ENCODE measurements at regions not wholly inside any gene's neighbourhood (a gene's known extent, or its start where the extent isn't known, plus 50 kb on each side); places are given as distances from the start of the nearest gene placed in this dataset.

- TF ChIP-seq POLR2AphosphoS5 (IDR thresholded peaks at IDR 0.05; ENCODE audit: low read depth) (no peak), ZNF331 (CRISPR knock-in tag; IDR thresholded peaks at IDR 0.05; ENCODE audit: low read depth) (no peak), NANOG (IDR thresholded peaks at IDR 0.05; ENCODE audit: borderline replicate concordance) (no peak), CREB1 (CRISPR knock-in tag; IDR thresholded peaks at IDR 0.05; ENCODE audit: low read depth) (no peak), EZH2phosphoT487 (IDR thresholded peaks at IDR 0.05; ENCODE audit: unreplicated experiment) (no peak), EZH2 (IDR thresholded peaks at IDR 0.05; ENCODE audit: low read depth, unreplicated experiment) (no peak), JUNB (IDR thresholded peaks at IDR 0.05; ENCODE audit: unreplicated experiment) (no peak), CTCF (conservative IDR thresholded peaks at IDR 0.05; ENCODE audit: low read depth in 2 of 2) (no peak), REST (IDR thresholded peaks at IDR 0.05; ENCODE audit: unreplicated experiment) (no peak), ZNF462 (CRISPR knock-in tag; IDR thresholded peaks at IDR 0.05) (no peak), ZNF114 (CRISPR knock-in tag; IDR thresholded peaks at IDR 0.05) (no peak), ETS1 (IDR thresholded peaks at IDR 0.05) (no peak), STAT1 (IDR thresholded peaks at IDR 0.05; ENCODE audit: unreplicated experiment) (no peak)
- Mint-ChIP-seq H3K27me3 (ENCODE audit: insufficient read depth, low read depth, poor library complexity) (peaks cover 2% of the 10 kb centered on the region), H3K36me3 (ENCODE audit: low read depth) (no peaks in the 10 kb centered on the region), H3K4me1 (no peaks in the 10 kb centered on the region), H3K9me3 (no peaks in the 10 kb centered on the region), H3K27ac (no peak overlapping the region), H3K4me3 (no peak overlapping the region)
- no peak for DNase-seq (ENCODE audit: low spot score)
- no peaks in the 10 kb centered on the region for H3K27me3 ChIP-seq (ENCODE audit: insufficient read depth)
- H3K9me2 ChIP-seq (ENCODE audit: insufficient read depth): no peaks in the 10 kb centered on the region
- H3K4me3 ChIP-seq: no peak overlapping the region
- no peaks in the 10 kb centered on the region for H3K4me1 ChIP-seq (ENCODE audit: insufficient read depth)
- no peaks in the 10 kb centered on the region for H3K79me2 ChIP-seq (replicated peaks; ENCODE audit: insufficient read depth)
- H3K36me3 ChIP-seq (ENCODE audit: insufficient read depth): no peaks in the 10 kb centered on the region
- no peaks in the 10 kb centered on the region for H4K20me1 ChIP-seq (replicated peaks; ENCODE audit: insufficient read depth)
- H3K27ac ChIP-seq (ENCODE audit: low read depth): no peak overlapping the region
- no peak overlapping the region for H3K4me2 ChIP-seq
- H3F3A ChIP-seq (replicated peaks; ENCODE audit: low read depth): no peaks in the 10 kb centered on the region
- ATAC-seq: no peak
- no peak overlapping the region for H2AFZ ChIP-seq
Measured at GRCh38 chr2:104462731-104463130, 391.2 kb upstream of the POU3F3 start.
